ENCODE measurements at regions not wholly inside any gene's neighbourhood (a gene's known extent, or its start where the extent isn't known, plus 50 kb on each side); places are given as distances from the start of the nearest gene placed in this dataset.
"Not testable (repeated sequence)": the region's sequence is repeated elsewhere in the genome, so short reads cannot be mapped to it uniquely, and the experiment has no call there.

DNA sequence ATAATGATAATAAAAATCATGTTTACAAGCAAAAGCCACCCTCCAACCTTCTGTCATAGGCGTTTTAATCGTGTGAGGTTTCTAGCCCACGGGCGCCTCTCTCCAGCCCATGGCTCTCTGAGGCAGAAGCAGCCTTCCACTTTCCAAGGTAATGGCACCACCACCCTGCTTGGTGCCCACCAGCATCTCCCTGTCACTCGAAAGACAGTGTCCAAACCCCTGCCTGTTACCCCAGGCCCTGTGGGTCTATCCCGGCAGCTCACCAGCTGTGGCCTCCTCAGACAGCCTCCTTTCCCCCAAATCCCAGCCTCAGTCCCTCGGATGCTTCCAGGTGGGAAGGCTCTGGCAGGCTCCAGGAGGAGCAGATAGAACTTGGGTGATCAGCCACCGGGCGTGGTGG lies 123.8 kb upstream of the LPCAT1 start:
- TF ChIP-seq, protein P1, sequence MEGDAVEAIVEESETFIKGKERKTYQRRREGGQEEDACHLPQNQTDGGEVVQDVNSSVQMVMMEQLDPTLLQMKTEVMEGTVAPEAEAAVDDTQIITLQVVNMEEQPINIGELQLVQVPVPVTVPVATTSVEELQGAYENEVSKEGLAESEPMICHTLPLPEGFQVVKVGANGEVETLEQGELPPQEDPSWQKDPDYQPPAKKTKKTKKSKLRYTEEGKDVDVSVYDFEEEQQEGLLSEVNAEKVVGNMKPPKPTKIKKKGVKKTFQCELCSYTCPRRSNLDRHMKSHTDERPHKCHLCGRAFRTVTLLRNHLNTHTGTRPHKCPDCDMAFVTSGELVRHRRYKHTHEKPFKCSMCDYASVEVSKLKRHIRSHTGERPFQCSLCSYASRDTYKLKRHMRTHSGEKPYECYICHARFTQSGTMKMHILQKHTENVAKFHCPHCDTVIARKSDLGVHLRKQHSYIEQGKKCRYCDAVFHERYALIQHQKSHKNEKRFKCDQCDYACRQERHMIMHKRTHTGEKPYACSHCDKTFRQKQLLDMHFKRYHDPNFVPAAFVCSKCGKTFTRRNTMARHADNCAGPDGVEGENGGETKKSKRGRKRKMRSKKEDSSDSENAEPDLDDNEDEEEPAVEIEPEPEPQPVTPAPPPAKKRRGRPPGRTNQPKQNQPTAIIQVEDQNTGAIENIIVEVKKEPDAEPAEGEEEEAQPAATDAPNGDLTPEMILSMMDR (IDR thresholded peaks at IDR 0.05; ENCODE audit: low read depth, low read length, missing control alignments): no peak
- H3K4me3 ChIP-seq (ENCODE audit: low read depth, low read length): no peak overlapping the region
- no peak for DNase-seq (ENCODE audit: low read depth)

DNA sequence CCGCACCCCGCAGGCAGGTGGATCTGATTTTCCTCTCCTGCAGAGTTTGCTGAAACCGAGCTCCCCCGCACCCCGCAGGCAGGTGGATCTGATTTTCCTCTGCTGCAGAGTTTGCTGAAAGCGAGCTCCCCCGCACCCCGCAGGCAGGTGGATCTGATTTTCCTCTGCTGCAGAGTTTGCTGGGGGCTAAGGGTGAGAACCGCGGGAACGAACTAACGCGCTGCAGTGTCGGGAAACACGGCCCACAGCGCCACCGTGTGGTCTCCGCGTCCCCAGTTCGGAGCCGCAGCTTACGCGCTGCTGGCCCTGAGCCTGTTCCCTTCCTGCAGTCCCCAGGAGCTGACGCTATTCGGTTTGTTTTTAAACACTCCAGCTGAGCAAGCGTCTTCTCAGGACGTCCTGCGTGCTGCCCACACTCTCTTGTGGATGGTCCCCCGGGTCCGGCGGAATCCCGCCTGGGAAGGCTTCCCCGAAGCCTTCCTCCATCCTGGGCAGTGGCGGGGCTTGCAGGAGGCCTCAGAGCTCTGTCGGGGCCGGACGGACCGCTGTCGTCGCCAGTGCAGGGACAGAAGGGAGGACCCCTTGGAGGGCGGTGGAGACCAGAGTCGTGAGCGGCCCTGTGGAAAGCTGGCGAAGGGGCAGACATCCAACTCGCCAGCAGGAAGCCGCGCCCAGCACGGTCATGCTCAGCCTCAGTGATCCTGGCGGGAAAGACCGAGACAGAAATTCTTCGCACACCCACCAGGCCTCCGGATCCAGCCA lies 121.2 kb upstream of the LPCAT1 start:
- DNase-seq (ENCODE audit: low read depth): peak; percentile 38
- TF ChIP-seq, protein P1 (IDR thresholded peaks at IDR 0.05; ENCODE audit: low read depth, low read length, missing control alignments): peak; percentile 94
- no peak overlapping the region for H3K4me3 ChIP-seq (ENCODE audit: low read depth, low read length)

DNA sequence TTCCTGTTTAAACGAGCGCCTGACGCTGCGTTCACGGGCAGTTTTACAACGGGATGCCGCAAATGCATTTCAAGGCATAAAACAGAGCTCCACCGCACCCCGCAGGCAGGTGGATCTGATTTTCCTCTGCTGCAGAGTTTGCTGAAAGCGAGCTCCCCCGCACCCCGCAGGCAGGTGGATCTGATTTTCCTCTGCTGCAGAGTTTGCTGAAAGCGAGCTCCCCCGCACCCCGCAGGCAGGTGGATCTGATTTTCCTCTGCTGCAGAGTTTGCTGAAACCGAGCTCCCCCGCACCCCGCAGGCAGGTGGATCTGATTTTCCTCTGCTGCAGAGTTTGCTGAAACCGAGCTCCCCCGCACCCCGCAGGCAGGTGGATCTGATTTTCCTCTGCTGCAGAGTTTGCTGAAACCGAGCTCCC lies 120.6 kb upstream of the LPCAT1 start:
- H3K4me3 ChIP-seq (ENCODE audit: low read depth, low read length); DNase-seq (ENCODE audit: low read depth): not testable (repeated sequence)

DNA sequence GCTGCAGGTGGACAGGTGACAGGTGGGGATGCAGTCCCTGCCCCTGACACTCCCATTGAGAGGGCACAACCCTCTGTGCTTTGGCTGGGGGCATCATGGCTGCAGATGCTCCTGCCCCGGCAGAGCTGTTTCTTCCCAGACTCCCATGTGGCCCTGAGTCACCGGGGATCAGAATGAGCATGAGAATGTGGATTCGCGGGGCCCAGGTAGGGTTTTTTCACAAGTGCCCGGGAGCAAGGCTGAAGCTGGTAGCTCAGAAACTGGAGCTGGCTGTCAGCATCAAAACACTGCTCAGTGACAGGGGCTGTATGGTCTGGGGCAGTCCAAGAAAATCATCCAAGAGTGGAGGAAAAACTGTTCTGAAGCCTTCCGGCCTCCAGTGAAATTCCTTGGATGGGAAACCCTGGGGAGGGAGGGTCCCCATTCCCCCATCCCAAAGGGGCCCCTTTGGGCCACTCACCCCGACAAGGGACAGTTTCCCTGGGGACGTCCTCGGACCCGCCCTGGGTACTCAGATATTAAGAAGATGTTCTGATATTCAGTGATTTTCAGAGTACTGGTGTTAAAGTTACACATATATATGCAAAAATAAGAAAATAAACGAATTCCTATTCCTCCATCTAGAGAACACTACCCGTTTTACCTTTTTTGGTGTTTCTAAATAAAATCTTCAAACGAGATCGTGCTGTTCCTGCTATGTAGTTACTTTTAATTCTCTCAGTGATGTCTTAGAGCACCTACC lies 120.1 kb upstream of the LPCAT1 start:
- DNase-seq (ENCODE audit: low read depth): no peak
- TF ChIP-seq, protein P1 (IDR thresholded peaks at IDR 0.05; ENCODE audit: low read depth, low read length, missing control alignments): no peak
- no peak overlapping the region for H3K4me3 ChIP-seq (ENCODE audit: low read depth, low read length)

DNA sequence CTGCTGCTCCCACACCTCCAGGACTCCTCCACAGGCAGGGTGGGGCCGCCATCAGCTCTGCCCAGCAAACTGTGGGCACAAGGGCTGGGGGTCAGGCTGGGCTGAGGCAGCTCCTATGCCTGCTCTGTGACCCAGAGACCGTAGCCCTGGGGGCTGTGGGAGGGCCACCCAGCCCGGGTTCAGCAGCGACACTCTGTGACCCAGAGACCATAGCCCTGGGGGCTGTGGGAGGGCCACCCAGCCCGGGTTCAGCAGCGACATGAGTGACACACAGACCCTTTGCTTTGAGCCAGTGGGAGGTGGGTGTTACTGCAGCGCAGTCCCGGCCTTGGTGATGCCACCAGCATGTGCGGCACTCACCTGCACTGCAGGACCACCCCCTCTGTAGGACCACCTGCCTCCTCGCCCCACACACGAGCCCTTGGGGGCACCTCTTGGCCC lies 118.9 kb upstream of the LPCAT1 start:
- TF ChIP-seq, protein P1 (IDR thresholded peaks at IDR 0.05; ENCODE audit: low read depth, low read length, missing control alignments): no peak
- no peak for DNase-seq (ENCODE audit: low read depth)
- no peak overlapping the region for H3K4me3 ChIP-seq (ENCODE audit: low read depth, low read length)

DNA sequence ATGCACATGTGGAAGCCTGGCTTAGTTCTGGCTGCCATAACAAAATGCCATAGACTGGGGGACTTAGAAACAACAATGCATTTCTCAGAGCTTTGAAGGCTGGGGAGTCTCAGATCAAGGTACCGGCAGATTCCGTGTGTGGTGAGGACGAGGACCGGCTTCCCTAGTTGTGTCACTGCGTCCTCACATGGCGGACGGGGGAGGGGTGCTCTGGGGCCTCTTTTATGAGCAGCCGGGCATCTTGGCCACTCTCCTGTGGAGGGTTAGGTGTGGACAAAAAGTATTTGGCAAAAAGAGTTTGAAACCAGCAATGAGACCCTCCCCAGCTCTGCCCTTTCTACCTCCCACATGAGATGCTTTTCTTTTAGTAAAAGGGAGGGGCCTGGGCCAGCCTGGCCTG lies 118.5 kb upstream of the LPCAT1 start:
- TF ChIP-seq, protein P1 (IDR thresholded peaks at IDR 0.05; ENCODE audit: low read depth, low read length, missing control alignments): no peak
- no peak for DNase-seq (ENCODE audit: low read depth)
- H3K4me3 ChIP-seq (ENCODE audit: low read depth, low read length): no peak overlapping the region

DNA sequence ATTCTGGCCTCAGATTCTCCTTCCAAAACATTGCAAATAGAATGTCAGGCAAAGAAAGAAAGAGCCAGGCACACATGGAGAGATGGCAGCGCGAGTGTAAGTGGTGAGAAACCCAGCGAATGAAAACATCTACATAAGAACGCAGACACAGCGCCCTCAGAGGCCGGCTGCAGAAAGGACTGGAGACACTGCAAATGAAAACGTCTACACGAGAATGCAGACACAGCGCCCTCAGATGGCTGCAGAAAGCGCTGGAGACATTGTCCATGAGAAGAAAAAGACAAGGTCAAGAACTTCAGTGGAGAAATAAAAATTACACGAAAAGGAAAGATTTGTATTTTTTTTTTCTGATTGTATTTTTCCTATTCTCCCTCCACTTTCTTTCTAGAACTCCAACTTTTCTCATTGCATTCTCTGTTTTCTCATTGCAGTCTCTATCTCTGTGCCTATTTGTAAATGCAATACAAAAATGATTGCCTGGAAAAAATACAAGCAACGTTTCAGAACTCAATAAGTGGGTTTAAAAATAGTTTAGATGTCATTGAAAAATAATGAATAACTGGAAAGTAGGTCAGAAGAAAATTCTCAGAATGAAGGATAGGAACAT lies 117.9 kb upstream of the LPCAT1 start:
- H3K4me3 ChIP-seq (ENCODE audit: low read depth, low read length): no peak overlapping the region

More for the DNA sequence above, 117.9 kb upstream of the LPCAT1 start:
- DNase-seq (ENCODE audit: low read depth): peak; percentile 68
- TF ChIP-seq, protein P1 (IDR thresholded peaks at IDR 0.05; ENCODE audit: low read depth, low read length, missing control alignments): peak; percentile 94
